HG03060 (cell line): ENCODE measurements at regions not wholly inside any gene's neighbourhood (a gene's known extent, or its start where the extent isn't known, plus 50 kb on each side); places are given as distances from the start of the nearest gene placed in this dataset.
A peak's percentile ranks its signal among the peaks of the same experiment; 100 is the strongest.

Experiments used
- ATAC-seq: cut with Tn5 transposase; IDR thresholded peaks from one replicate; pipeline ENCODE4 v1.9.1; 2021; ENCODE audit warnings: low read depth, moderate number of reproducible peaks; ENCODE audit not compliant: unreplicated experiment

GRCh38 chr15:88403351-88403791, 63.8 kb downstream of the MRPL46 start:
- ATAC-seq: no peak

- ATAC-seq: no peak
Observed at GRCh38 chr15:88401996-88402656, 65.1 kb downstream of the MRPL46 start.

- ATAC-seq: no peak
Observed at GRCh38 chr15:88401251-88401995, 65.8 kb downstream of the MRPL46 start.

- no peak for ATAC-seq
Observed at GRCh38 chr15:88400591-88401250, 66.5 kb downstream of the MRPL46 start.

- ATAC-seq: no peak
Observed at GRCh38 chr15:88400084-88400483, 67.1 kb downstream of the MRPL46 start.

- no peak for ATAC-seq
Observed at GRCh38 chr15:88399021-88399685, 68.0 kb downstream of the MRPL46 start.

- ATAC-seq: no peak
Observed at GRCh38 chr15:88398011-88398410, 69.2 kb downstream of the MRPL46 start.

GRCh38 chr15:88397506-88397905, 69.7 kb downstream of the MRPL46 start:
- no peak for ATAC-seq

- ATAC-seq: no peak
Observed at GRCh38 chr15:88395872-88396781, 71.1 kb downstream of the MRPL46 start.

- no peak for ATAC-seq
Observed at GRCh38 chr15:88395241-88395640, 71.9 kb downstream of the MRPL46 start.

GRCh38 chr15:88394553-88395145, 72.5 kb downstream of the MRPL46 start:
- ATAC-seq: no peak

- ATAC-seq: peak; percentile 49
Observed at GRCh38 chr15:88393719-88394519, 73.3 kb downstream of the MRPL46 start.

- ATAC-seq: no peak
Observed at GRCh38 chr15:88391700-88392099, 75.5 kb downstream of the MRPL46 start.

- no peak for ATAC-seq
Observed at GRCh38 chr15:88391006-88391405, 76.2 kb downstream of the MRPL46 start.

GRCh38 chr15:88390164-88390901, 76.9 kb downstream of the MRPL46 start:
- ATAC-seq: no peak

GRCh38 chr15:88389120-88389519, 78.1 kb downstream of the MRPL46 start:
- ATAC-seq: no peak

GRCh38 chr15:88388686-88389085, 78.5 kb downstream of the MRPL46 start:
- ATAC-seq: no peak

- no peak for ATAC-seq
Observed at GRCh38 chr15:88385078-88385700, 82.0 kb downstream of the MRPL46 start.
